ENCODE measurements at regions not wholly inside any gene's neighbourhood (a gene's known extent, or its start where the extent isn't known, plus 50 kb on each side); places are given as distances from the start of the nearest gene placed in this dataset.

DNA sequence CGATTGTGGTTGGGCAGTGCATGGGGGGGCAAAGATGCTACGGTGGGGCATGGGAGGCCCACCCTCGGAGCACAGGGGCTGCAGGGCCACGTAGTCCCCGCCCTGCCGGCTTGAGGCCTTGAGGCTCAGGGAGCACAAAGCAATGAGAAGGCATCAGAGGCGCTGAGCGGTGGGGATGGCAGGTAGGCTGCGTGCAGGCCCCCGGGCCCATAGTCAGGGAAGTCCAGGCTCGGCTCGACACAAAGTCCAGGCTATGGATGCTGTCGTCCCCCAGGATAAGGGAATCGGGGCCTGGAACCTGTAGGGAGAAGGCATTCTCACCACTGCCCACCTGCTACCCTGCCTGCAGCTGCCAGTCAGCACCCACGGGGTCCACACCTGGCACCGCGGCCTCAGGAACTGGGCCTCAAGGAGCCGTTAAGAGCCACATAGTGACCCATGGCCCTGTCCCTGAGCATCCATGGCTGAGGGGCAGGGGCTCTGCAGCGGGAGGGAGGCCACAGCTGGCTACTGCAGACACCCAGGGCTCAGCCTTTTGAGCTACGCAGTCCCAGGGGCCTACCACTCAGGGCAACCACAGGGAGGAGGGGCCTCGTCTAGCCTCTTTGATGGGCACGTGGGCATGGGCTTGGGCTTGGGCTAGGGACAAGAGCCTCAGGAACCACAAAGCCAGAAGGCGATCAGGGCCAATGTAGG lies 179.7 kb downstream of the IGLL1 start:
- DNase-seq = peak; percentile 20
- Histone ChIP-seq H4K20me1 (ENCODE audit: insufficient read depth, low read length) (no peaks in the 10 kb centered on the region), H3K9ac (ENCODE audit: low read depth, low read length) (no peak overlapping the region), H2AFZ (ENCODE audit: low read depth, low read length) (no peak overlapping the region), H3K27ac (ENCODE audit: low read length) (no peak overlapping the region), H3K36me3 (ENCODE audit: insufficient read depth, low read length) (no peaks in the 10 kb centered on the region), H3K9me3 (ENCODE audit: insufficient read depth, low read length, severe bottlenecking) (no peaks in the 10 kb centered on the region), H3K4me3 (ENCODE audit: low read depth in 1 of 2, low read length in 2 of 2) (no peak overlapping the region), H3K79me2 (ENCODE audit: insufficient read depth, low read length) (no peaks in the 10 kb centered on the region), H3K4me2 (ENCODE audit: insufficient read depth, low read length) (no peak overlapping the region), H3K27me3 (ENCODE audit: insufficient read depth, low read length, poor library complexity) (no peaks in the 10 kb centered on the region), H3K4me1 (ENCODE audit: insufficient read depth, low read length) (no peaks in the 10 kb centered on the region; the same call in 1 of the 2 replicates)
- no peak for ATAC-seq (ENCODE audit: insufficient read depth, low read depth)
- TF ChIP-seq, protein P1, sequence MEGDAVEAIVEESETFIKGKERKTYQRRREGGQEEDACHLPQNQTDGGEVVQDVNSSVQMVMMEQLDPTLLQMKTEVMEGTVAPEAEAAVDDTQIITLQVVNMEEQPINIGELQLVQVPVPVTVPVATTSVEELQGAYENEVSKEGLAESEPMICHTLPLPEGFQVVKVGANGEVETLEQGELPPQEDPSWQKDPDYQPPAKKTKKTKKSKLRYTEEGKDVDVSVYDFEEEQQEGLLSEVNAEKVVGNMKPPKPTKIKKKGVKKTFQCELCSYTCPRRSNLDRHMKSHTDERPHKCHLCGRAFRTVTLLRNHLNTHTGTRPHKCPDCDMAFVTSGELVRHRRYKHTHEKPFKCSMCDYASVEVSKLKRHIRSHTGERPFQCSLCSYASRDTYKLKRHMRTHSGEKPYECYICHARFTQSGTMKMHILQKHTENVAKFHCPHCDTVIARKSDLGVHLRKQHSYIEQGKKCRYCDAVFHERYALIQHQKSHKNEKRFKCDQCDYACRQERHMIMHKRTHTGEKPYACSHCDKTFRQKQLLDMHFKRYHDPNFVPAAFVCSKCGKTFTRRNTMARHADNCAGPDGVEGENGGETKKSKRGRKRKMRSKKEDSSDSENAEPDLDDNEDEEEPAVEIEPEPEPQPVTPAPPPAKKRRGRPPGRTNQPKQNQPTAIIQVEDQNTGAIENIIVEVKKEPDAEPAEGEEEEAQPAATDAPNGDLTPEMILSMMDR (IDR thresholded peaks at IDR 0.05; ENCODE audit: borderline replicate concordance, extremely low read depth, low read length, poor library complexity, severe bottlenecking) = no peak
- TF ChIP-seq EZH2 (IDR thresholded peaks at IDR 0.05; ENCODE audit: borderline replicate concordance, low read depth, low read length, severe bottlenecking) = no peak

DNA sequence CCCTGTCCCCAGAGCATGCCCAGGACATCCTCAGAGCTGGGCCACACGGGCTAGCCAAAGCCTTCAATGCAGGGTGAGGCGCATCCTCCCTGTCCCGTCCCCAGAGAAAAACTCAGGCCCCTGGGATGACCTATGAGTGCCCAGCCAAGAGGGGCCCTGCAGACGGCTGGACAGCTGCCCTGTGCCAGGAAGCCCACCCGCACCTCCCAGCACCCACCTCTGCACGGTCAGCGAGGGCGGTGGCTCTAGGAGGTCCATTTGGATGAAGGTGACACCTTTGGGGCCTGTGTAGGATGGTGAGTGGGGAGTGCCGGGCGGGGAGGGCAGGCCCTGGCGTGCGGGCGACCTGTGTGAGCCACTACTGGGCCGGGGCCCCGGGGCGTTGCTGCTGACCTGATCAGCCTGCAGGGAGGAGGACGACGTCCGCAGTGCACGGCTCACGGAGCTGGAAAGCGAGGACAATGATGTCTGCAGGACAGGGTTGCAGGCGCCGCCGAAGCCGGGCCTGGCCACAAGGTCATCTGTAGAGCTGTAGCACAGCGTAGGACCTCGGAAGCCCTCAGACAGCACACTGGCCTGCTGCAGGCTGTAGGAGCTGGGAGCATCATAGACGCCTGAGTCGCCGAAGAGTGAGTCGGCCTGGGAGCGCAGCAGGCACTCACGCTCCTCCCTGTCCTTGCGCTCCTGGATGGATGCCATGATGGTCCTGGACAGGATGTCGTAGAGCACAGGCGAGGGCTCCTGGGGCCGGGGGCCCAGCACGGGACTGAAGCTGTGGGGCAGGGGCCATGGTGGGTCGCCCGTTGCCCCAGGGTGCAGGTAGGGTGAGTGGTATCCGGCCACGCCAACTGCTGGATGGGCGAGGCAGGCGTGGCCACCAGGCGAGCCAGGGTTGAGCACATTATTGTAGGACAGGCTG lies 180.5 kb downstream of the IGLL1 start:
- no peak for DNase-seq
- Histone ChIP-seq H3K9me3 (ENCODE audit: insufficient read depth, low read length, severe bottlenecking) (no peaks in the 10 kb centered on the region), H4K20me1 (ENCODE audit: insufficient read depth, low read length) (no peaks in the 10 kb centered on the region), H3K4me2 (ENCODE audit: insufficient read depth, low read length) (no peak overlapping the region), H3K79me2 (ENCODE audit: insufficient read depth, low read length) (no peaks in the 10 kb centered on the region), H3K4me1 (ENCODE audit: insufficient read depth, low read length) (no peaks in the 10 kb centered on the region; the same call in 1 of the 2 replicates), H3K36me3 (ENCODE audit: insufficient read depth, low read length) (no peaks in the 10 kb centered on the region), H3K27ac (ENCODE audit: low read length) (no peak overlapping the region), H3K4me3 (ENCODE audit: low read depth in 1 of 2, low read length in 2 of 2) (no peak overlapping the region), H2AFZ (ENCODE audit: low read depth, low read length) (no peak overlapping the region), H3K9ac (ENCODE audit: low read depth, low read length) (no peak overlapping the region), H3K27me3 (ENCODE audit: insufficient read depth, low read length, poor library complexity) (no peaks in the 10 kb centered on the region)
- no peak for ATAC-seq (ENCODE audit: insufficient read depth, low read depth)
- TF ChIP-seq EZH2 (IDR thresholded peaks at IDR 0.05; ENCODE audit: borderline replicate concordance, low read depth, low read length, severe bottlenecking) = no peak
- TF ChIP-seq, protein P1 (IDR thresholded peaks at IDR 0.05; ENCODE audit: borderline replicate concordance, extremely low read depth, low read length, poor library complexity, severe bottlenecking) = no peak

DNA sequence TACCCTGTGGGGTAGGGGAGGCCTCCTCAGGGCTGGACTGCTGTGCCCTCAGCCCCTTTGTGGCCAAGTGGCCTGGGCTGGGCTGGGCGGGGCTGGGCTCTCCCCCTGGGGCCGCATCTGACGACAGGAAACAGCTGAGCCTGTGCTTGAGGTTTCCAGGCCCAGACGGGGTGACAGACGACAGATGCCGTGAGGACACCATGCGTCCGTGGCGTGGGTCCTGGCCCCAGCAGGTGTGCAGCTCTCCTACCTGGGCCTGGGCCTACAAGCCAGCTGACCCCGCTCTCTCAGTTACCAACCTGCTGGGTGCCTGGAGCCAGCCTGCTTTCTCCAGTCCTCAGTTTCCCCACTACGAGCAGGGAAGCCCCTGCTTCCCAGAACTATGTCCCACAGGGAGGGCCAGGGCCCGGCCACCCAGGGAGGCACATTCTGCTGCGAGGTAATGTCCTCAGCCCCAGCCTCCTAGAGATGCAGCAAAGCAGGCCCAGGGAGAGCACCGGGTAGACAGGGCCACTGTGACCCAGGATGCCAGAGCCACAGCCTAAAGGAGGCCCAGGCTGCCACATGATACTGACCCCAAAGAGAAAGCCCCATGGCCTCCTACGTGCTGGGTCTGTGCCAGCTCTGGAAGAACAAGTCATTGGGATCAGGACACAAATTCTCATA lies 181.3 kb downstream of the IGLL1 start:
- H3K4me2 ChIP-seq (ENCODE audit: insufficient read depth, low read length) = no peak overlapping the region

More for the DNA sequence above, 181.3 kb downstream of the IGLL1 start:
- no peak for TF ChIP-seq EZH2 (IDR thresholded peaks at IDR 0.05; ENCODE audit: borderline replicate concordance, low read depth, low read length, severe bottlenecking)
- TF ChIP-seq, protein P1 (IDR thresholded peaks at IDR 0.05; ENCODE audit: borderline replicate concordance, extremely low read depth, low read length, poor library complexity, severe bottlenecking) = no peak
- H3K79me2 ChIP-seq (ENCODE audit: insufficient read depth, low read length) = no peaks in the 10 kb centered on the region
- no peaks in the 10 kb centered on the region for H3K9me3 ChIP-seq (ENCODE audit: insufficient read depth, low read length, severe bottlenecking)
- DNase-seq (no peak), ATAC-seq (ENCODE audit: insufficient read depth, low read depth) (no peak)
- H3K9ac ChIP-seq (ENCODE audit: low read depth, low read length) = no peak overlapping the region
- no peaks in the 10 kb centered on the region for H3K36me3 ChIP-seq (ENCODE audit: insufficient read depth, low read length)
- no peak overlapping the region for H2AFZ ChIP-seq (ENCODE audit: low read depth, low read length)
- no peak overlapping the region for H3K4me3 ChIP-seq (ENCODE audit: low read depth in 1 of 2, low read length in 2 of 2)
- H4K20me1 ChIP-seq (ENCODE audit: insufficient read depth, low read length) = no peaks in the 10 kb centered on the region
- H3K27me3 ChIP-seq (ENCODE audit: insufficient read depth, low read length, poor library complexity) = no peaks in the 10 kb centered on the region
- no peak overlapping the region for H3K27ac ChIP-seq (ENCODE audit: low read length)
- no peaks in the 10 kb centered on the region; the same call in 1 of the 2 replicates for H3K4me1 ChIP-seq (ENCODE audit: insufficient read depth, low read length)

Measured in DND-41 (cell line).